Kidney (tissue), 13 donors: ENCODE measurements at regions not wholly inside any gene's neighbourhood (a gene's known extent, or its start where the extent isn't known, plus 50 kb on each side); places are given as distances from the start of the nearest gene placed in this dataset.

ENCODE experiments used
- DNase-seq, 5 donors: peaks; one replicate each; pipeline ENCODE4 v3.0.0-alpha.2; 2013 to 2020
- FAIRE-seq: peaks from 2 replicates; lab custom pipeline; 2012; peaks lifted over from hg19 to GRCh38; lab: Jason Lieb, UNC
- H3K27ac ChIP-seq, 2 donors: one replicate each; pipeline ENCODE4 v1.7.0; 2013; ENCODE audit warnings: low read depth in 2 of 2, low read length in 2 of 2, inconsistent platforms in 1 of 2
- H3K27me3 ChIP-seq: one replicate; pipeline ENCODE4 v1.7.1; 2013; ENCODE audit warnings: low read length, inconsistent platforms; ENCODE audit not compliant: control insufficient read depth, insufficient read depth
- H3K36me3 ChIP-seq, 3 donors: one replicate each; pipeline versions ENCODE4 v1.7.0 to v1.7.1; 2013; ENCODE audit warnings: low read length in 3 of 3, control low read depth in 1 of 3, inconsistent platforms in 1 of 3; ENCODE audit not compliant: insufficient read depth in 3 of 3, control insufficient read depth in 2 of 3
- H3K4me1 ChIP-seq, 3 donors: one replicate each; pipeline versions ENCODE4 v1.7.0 to v1.7.1; 2013; ENCODE audit warnings: low read length in 3 of 3, inconsistent platforms in 1 of 3, low read depth in 1 of 3; ENCODE audit not compliant: control insufficient read depth in 2 of 3, insufficient read depth in 2 of 3
- H3K4me3 ChIP-seq, 3 donors: one replicate each; pipeline versions ENCODE4 v1.7.0 to v1.8.1; 2013; ENCODE audit warnings: low read length in 3 of 3, control low read depth in 1 of 3, inconsistent platforms in 1 of 3
- H3K9ac ChIP-seq, 3 donors: one replicate each; pipeline versions ENCODE4 v1.7.0 to v1.7.1; 2013; ENCODE audit warnings: low read length in 3 of 3, control low read depth in 1 of 3, inconsistent platforms in 1 of 3
- H3K9me3 ChIP-seq, 3 donors: one replicate each; pipeline versions ENCODE4 v1.7.0 to v1.7.1; 2013; ENCODE audit warnings: low read length in 3 of 3, control low read depth in 1 of 3, inconsistent platforms in 1 of 3; ENCODE audit not compliant: control insufficient read depth in 2 of 3, insufficient read depth in 1 of 3
- intact Hi-C: fragments of 100-400 bp; cut with DNase I; formaldehyde crosslinking; loops from one replicate; pipeline ENCODE4 v1.11.1; 2022
- TF ChIP-seq, protein P1 (sequence below): IDR thresholded peaks from 3 replicates; pipeline ENCODE4 v1.5.1; 2012; ENCODE audit warnings: mild to moderate bottlenecking, moderate library complexity, borderline replicate concordance; ENCODE audit not compliant: insufficient read depth; ENCODE audit errors: extremely low read depth
- donor health status: control.
- donor health status: control.
- donor health status: control.
- donor health status: control.
- donor health status: control.
- donor health status: DM: yes; HTN: yes; CAD: no.
- donor health status: Normal renal cell carcinoma (clear cell type).

DNA sequence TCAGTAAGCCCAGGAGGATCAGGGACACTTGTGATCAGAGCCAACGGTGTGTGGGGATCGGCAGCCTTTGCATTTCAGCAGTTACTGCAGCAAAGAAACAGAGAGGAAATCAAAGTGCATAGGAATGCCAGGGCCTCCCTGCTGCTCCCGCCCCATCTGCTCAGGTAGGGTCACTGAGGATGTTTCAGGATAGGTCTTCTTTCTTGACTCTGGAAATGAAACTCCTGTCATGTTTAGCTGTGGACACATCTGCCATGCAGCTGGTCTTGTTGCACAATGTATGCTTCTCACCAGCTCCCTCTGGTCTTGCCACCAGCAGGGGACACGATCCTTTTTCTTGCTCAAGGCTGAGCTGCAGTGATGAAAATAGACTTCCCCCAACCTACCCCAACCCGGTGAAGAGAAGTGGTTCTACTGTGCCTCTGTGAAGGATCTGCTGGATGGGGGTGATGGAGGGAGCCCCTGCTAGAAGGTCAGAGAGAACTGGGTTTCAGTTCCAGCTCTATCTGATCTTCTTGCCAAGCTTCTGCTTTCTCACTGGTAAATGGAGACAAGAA is 185.2 kb upstream of the KLF4 start:
- H3K27me3 ChIP-seq: no peaks in the 10 kb centered on the region
- DNase-seq (no peak), FAIRE-seq (no peak)
- H3K27ac ChIP-seq: no peak overlapping the region
- no peak overlapping the region for H3K9ac ChIP-seq
- no peaks in the 10 kb centered on the region for H3K9me3 ChIP-seq
- H3K4me3 ChIP-seq: no peak overlapping the region
- TF ChIP-seq, protein P1, sequence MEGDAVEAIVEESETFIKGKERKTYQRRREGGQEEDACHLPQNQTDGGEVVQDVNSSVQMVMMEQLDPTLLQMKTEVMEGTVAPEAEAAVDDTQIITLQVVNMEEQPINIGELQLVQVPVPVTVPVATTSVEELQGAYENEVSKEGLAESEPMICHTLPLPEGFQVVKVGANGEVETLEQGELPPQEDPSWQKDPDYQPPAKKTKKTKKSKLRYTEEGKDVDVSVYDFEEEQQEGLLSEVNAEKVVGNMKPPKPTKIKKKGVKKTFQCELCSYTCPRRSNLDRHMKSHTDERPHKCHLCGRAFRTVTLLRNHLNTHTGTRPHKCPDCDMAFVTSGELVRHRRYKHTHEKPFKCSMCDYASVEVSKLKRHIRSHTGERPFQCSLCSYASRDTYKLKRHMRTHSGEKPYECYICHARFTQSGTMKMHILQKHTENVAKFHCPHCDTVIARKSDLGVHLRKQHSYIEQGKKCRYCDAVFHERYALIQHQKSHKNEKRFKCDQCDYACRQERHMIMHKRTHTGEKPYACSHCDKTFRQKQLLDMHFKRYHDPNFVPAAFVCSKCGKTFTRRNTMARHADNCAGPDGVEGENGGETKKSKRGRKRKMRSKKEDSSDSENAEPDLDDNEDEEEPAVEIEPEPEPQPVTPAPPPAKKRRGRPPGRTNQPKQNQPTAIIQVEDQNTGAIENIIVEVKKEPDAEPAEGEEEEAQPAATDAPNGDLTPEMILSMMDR: no peak
- H3K36me3 ChIP-seq: no peaks in the 10 kb centered on the region
- no peaks in the 10 kb centered on the region for H3K4me1 ChIP-seq
- intact Hi-C loops: no loop called here

DNA sequence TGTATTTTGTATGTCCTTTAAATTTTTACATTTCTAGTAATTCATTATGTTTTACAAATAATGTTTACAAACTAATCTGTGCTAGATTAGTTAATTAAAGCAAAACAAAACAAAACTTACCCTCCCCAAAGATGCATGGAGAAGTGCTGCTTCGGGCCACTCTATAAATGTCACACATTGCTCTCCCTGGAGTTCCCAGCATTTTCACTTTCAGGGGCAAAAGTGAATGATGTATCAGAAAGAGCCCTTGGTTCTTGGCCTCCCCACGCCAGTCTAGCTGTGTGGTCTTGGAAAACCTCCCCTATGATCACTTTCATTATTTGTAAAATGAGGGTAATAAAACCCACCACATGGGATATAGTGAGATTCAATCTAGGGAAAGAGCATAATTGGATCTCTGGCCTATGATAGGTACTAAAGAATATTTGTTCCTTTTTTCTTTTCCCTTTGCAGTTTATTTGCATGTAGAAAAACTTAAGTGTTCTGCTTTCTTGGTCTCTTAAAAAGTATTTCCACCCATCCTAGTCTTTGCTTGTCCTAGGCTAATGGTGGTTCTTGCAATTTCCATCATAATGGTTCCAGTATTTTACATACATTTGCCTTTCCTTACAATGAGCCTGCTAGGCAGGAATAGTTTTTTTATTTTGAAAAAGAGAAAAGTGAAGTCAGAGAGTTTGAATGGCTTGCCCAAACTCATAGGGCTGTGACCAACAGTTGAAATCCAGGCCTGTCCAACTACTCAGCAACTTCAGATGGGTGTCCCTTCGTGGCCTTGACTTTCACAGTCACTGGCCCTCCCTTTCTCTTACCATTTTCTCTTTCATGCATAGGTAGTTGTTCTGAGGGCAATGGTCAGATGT is 184.5 kb upstream of the KLF4 start:
- no peaks in the 10 kb centered on the region for H3K27me3 ChIP-seq
- H3K9me3 ChIP-seq: no peaks in the 10 kb centered on the region
- H3K9ac ChIP-seq: no peak overlapping the region
- H3K4me3 ChIP-seq: no peak overlapping the region
- TF ChIP-seq, protein P1: no peak
- H3K27ac ChIP-seq: no peak overlapping the region
- DNase-seq (no peak), FAIRE-seq (no peak)
- no peaks in the 10 kb centered on the region for H3K36me3 ChIP-seq
- intact Hi-C loops: no loop called here
- no peaks in the 10 kb centered on the region for H3K4me1 ChIP-seq

DNA sequence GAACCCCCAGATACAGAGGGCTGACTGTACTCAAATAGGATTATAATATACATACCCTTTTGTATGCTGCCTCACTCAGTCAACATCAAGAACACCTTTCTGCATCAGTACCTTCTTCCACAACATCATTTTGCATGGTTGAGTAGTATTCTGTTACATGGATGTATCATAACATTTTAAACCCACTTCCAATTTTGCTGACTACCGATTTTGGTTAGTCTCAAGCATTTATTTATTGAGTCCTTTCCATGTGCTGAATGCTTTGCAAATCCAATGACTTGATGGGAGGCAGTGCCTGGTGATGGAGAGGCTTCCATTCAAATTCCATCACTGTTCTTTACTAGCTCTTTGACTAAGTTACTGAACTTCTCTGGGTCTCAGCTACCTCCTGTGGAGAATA is 182.0 kb upstream of the KLF4 start:
- FAIRE-seq: no peak
- no peak overlapping the region for H3K4me3 ChIP-seq

More for the DNA sequence above, 182.0 kb upstream of the KLF4 start:
- Histone ChIP-seq H3K36me3 (no peaks in the 10 kb centered on the region), H3K9me3 (no peaks in the 10 kb centered on the region), H3K27me3 (no peaks in the 10 kb centered on the region), H3K4me1 (no peaks in the 10 kb centered on the region), H3K9ac (no peak overlapping the region), H3K27ac (no peak overlapping the region)
- TF ChIP-seq, protein P1: no peak
- intact Hi-C loops: no loop called here
- DNase-seq: no peak
